ENCODE measurements at regions not wholly inside any gene's neighbourhood (a gene's known extent, or its start where the extent isn't known, plus 50 kb on each side); places are given as distances from the start of the nearest gene placed in this dataset.

DNA sequence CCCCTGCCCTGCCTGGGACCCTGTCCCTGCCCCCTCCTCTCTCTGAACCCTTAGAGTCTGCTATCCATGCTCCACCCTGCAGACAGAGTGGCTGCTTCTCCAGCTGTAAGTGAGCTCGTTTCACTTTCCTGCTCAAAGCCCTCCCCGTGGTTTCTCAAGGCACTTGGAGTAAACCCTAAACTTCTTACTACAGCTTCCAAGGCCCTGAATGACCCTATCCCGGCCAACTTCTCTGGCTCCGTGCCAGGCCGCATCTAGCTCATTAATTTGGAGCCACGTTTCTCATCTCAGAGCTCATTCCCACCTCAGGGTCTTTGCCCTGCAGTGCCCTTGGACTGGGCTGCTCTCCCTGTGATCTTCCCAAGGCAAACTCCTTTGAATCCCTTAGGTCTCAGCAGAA lies 235.1 kb upstream of the RUNX1 start:
- no peak overlapping the region for H3K4me3 ChIP-seq (ENCODE audit: low read length)
- TF ChIP-seq, protein P1, sequence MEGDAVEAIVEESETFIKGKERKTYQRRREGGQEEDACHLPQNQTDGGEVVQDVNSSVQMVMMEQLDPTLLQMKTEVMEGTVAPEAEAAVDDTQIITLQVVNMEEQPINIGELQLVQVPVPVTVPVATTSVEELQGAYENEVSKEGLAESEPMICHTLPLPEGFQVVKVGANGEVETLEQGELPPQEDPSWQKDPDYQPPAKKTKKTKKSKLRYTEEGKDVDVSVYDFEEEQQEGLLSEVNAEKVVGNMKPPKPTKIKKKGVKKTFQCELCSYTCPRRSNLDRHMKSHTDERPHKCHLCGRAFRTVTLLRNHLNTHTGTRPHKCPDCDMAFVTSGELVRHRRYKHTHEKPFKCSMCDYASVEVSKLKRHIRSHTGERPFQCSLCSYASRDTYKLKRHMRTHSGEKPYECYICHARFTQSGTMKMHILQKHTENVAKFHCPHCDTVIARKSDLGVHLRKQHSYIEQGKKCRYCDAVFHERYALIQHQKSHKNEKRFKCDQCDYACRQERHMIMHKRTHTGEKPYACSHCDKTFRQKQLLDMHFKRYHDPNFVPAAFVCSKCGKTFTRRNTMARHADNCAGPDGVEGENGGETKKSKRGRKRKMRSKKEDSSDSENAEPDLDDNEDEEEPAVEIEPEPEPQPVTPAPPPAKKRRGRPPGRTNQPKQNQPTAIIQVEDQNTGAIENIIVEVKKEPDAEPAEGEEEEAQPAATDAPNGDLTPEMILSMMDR (conservative IDR thresholded peaks at IDR 0.05; ENCODE audit: low read length) = no peak
- peak; percentile 36 for DNase-seq (ENCODE audit: low read depth)

DNA sequence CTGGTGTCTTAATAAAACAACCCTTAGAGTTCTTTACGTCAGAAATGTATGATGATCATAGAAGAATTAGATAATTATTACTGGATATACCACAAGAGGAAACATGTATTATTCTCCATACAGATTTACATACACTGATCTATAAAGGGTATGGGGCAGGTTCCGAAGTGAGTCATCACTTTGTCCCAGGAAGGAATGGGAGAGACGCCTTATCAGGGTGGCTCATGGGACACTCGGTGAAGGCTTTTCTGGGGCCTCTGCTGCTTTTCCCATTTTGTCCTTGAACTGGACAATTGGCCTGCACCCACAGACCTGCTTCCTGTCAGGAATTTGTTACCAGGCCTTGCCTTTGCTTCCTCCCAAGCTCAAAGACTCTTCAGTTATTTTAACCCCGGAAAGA lies 233.8 kb upstream of the RUNX1 start:
- TF ChIP-seq, protein P1 (conservative IDR thresholded peaks at IDR 0.05; ENCODE audit: low read length) = no peak
- no peak for DNase-seq (ENCODE audit: low read depth)
- no peak overlapping the region for H3K4me3 ChIP-seq (ENCODE audit: low read length)

DNA sequence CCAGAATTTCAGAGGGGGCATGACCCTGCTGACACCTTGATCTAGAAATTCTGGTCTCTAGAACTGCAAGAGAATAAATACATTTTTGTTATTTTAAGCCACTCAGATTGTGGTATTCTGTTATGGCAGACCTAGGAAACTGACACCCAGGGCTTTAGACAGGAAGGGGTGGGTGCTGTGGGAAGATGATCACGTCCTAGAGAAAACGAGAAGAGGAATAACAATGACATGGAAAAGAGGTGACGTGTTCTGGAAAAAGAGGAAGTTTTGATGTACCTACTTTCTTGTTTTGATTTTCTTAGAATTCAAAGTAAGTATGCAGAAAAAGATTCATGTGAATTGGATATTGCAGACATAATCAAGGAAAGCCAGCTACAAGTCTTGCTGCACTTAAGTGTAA lies 232.9 kb upstream of the RUNX1 start:
- TF ChIP-seq, protein P1 (conservative IDR thresholded peaks at IDR 0.05; ENCODE audit: low read length) = no peak
- no peak for DNase-seq (ENCODE audit: low read depth)
- no peak overlapping the region for H3K4me3 ChIP-seq (ENCODE audit: low read length)

DNA sequence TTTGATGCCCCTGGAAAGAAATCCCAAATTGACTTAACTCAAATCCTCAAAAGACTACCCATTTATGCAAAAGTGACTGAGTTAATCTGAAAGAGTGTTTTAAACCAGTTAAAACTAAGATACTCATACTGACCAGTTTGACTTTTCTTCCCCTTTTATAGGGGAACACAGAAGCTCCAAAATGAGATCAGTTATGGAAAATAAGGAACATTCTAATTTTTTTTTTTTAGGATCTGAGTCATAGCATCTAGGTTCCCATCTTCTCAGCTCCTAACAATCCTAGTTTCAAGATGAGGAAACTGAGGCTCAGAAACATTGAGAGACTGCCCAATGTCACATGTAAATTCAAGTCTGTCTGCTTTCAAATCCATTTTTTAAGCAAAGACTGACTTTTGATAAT lies 231.1 kb upstream of the RUNX1 start:
- TF ChIP-seq, protein P1 (conservative IDR thresholded peaks at IDR 0.05; ENCODE audit: low read length) = no peak
- H3K4me3 ChIP-seq (ENCODE audit: low read length) = no peak overlapping the region
- no peak for DNase-seq (ENCODE audit: low read depth)

DNA sequence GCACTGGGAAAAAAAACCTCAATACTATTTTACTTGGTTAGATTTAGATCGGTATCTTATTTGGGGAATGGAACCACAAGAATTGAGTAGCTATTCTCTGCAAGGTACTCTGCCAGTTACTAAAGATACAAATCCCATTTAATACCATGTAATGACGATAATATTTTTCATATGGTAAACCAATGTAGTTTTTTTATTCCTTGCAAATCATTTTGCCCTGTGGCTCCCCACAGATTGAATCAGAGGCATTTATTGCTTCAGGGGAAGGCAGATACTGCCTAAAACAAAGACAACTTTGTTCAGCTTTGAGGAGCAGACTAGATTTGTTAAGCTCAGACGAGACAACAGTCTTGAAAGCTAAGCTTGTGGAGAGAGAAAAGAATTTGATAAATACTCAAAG lies 226.7 kb upstream of the RUNX1 start:
- H3K4me3 ChIP-seq (ENCODE audit: low read length) = no peak overlapping the region
- DNase-seq (ENCODE audit: low read depth) = peak; percentile 56
- TF ChIP-seq, protein P1 (conservative IDR thresholded peaks at IDR 0.05; ENCODE audit: low read length) = no peak

DNA sequence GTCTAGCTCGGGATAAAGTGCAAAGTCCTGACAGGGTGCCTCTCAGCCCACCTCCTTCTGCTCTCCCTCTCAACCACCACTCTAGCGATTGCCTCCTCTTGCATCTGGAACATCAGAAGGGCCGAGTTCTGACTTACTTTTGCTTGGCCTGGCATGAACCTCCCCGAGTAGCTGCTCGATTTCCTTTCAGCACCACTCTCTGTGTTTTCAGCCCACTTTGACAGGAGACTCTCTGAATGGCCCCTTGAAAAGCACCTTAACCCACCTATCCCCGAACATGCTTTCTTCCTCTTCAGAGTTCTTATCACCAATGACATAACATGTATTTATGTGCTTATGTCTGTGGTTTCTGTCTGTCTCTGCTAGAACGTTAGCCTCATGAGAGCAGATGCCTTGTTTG lies 225.8 kb upstream of the RUNX1 start:
- TF ChIP-seq, protein P1 (conservative IDR thresholded peaks at IDR 0.05; ENCODE audit: low read length) = no peak
- H3K4me3 ChIP-seq (ENCODE audit: low read length) = no peak overlapping the region
- no peak for DNase-seq (ENCODE audit: low read depth)

DNA sequence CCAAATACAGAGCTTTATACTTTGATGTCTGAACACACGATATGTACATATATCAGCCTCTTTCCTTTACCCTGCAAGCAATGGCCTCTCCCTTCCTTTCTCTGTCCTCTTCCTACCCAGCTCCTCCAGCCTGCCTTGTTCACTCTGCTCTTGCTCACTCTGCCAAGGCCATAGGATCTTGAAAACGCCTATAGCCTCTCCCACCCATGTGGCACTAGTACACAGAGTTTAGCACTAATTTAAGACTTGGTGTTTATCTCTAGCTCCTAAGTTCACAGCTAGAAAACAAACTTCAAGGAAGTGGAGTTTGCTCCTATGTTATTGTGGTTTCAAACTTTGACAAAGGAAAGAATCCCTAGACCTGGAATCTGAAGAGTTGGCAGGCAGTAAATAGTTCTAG lies 225.0 kb upstream of the RUNX1 start:
- no peak for DNase-seq (ENCODE audit: low read depth)
- TF ChIP-seq, protein P1 (conservative IDR thresholded peaks at IDR 0.05; ENCODE audit: low read length) = no peak
- H3K4me3 ChIP-seq (ENCODE audit: low read length) = no peak overlapping the region
